DND-41 (cell line): ENCODE measurements at regions not wholly inside any gene's neighbourhood (a gene's known extent, or its start where the extent isn't known, plus 50 kb on each side); places are given as distances from the start of the nearest gene placed in this dataset.

Source experiments
- EZH2 ChIP-seq: IDR thresholded peaks from 3 replicates; pipeline ENCODE4 v1.6.1; 2012; ENCODE audit warnings: borderline replicate concordance, low read depth, mild to moderate bottlenecking, moderate library complexity, low read length, inconsistent platforms; ENCODE audit not compliant: severe bottlenecking
- TF ChIP-seq, protein P1 (sequence below): IDR thresholded peaks from 2 replicates; pipeline ENCODE4 v1.5.1; 2012; ENCODE audit warnings: borderline replicate concordance, low read length, moderate library complexity, mild to moderate bottlenecking; ENCODE audit not compliant: poor library complexity, severe bottlenecking; ENCODE audit errors: extremely low read depth

DNA sequence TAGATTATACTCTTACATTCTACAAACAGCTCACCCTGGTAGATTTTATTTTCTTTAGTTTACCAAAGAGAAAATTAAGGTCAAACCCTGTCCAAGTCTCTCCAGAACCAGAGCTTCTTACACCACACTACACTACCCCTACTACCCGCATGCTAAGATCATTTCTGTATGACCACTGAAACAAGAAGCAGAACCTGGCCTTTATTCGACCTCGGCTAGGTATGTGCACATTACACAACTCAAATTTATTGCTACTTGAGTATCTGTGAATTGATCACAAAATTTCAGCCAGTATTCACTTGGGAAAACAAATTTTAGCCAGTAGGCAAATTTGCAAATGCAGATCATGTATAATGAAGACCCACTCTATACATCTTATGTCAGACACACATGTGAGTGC, 2437.0 kb downstream of the PCDH9 start:
- TF ChIP-seq, protein P1, sequence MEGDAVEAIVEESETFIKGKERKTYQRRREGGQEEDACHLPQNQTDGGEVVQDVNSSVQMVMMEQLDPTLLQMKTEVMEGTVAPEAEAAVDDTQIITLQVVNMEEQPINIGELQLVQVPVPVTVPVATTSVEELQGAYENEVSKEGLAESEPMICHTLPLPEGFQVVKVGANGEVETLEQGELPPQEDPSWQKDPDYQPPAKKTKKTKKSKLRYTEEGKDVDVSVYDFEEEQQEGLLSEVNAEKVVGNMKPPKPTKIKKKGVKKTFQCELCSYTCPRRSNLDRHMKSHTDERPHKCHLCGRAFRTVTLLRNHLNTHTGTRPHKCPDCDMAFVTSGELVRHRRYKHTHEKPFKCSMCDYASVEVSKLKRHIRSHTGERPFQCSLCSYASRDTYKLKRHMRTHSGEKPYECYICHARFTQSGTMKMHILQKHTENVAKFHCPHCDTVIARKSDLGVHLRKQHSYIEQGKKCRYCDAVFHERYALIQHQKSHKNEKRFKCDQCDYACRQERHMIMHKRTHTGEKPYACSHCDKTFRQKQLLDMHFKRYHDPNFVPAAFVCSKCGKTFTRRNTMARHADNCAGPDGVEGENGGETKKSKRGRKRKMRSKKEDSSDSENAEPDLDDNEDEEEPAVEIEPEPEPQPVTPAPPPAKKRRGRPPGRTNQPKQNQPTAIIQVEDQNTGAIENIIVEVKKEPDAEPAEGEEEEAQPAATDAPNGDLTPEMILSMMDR = no peak
- no peak for TF ChIP-seq EZH2
